ENCODE measurements at regions not wholly inside any gene's neighbourhood (a gene's known extent, or its start where the extent isn't known, plus 50 kb on each side); places are given as distances from the start of the nearest gene placed in this dataset.

DNA sequence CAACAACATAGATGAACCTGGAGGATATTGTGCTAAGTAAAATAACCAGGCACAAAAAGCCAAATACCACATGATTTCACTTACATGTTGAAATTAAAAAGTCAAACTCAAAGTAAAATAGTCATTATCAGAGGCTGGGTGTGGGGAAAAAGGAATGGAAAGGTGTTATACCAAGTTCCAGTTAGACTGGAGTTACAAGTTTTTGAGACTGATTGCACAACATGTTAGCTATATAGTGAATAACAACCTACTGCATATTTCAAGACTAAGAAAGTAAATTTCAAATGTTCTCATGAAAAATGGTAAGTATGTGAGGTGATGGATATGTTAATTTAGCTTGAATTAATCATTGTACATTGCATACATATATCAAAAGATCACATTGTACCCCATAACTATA lies 116.8 kb upstream of the HNMT start:
- TF ChIP-seq, protein P1, sequence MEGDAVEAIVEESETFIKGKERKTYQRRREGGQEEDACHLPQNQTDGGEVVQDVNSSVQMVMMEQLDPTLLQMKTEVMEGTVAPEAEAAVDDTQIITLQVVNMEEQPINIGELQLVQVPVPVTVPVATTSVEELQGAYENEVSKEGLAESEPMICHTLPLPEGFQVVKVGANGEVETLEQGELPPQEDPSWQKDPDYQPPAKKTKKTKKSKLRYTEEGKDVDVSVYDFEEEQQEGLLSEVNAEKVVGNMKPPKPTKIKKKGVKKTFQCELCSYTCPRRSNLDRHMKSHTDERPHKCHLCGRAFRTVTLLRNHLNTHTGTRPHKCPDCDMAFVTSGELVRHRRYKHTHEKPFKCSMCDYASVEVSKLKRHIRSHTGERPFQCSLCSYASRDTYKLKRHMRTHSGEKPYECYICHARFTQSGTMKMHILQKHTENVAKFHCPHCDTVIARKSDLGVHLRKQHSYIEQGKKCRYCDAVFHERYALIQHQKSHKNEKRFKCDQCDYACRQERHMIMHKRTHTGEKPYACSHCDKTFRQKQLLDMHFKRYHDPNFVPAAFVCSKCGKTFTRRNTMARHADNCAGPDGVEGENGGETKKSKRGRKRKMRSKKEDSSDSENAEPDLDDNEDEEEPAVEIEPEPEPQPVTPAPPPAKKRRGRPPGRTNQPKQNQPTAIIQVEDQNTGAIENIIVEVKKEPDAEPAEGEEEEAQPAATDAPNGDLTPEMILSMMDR (conservative IDR thresholded peaks at IDR 0.05 in 1 of 2, IDR thresholded peaks at IDR 0.05 in 1 of 2; ENCODE audit: low read depth in 1 of 2, low read length in 2 of 2), result no peak
- no peak for TF ChIP-seq EZH2 (IDR thresholded peaks at IDR 0.05; ENCODE audit: low read length, missing control alignments)
